Neural progenitor cell (in vitro differentiated cells): ENCODE measurements at regions not wholly inside any gene's neighbourhood (a gene's known extent, or its start where the extent isn't known, plus 50 kb on each side); places are given as distances from the start of the nearest gene placed in this dataset.

Experiments
- DNase-seq: peaks from one replicate; pipeline ENCODE4 v3.0.0-alpha.2; 2016; ENCODE audit warnings: low spot score
- H2AFZ ChIP-seq: fragments of 200-600 bp; sonication (generic); replicated peaks from 2 replicates; pipeline ENCODE4 v1.6.1; 2016; ENCODE audit warnings: antibody characterized with exemption
- H3F3A ChIP-seq: fragments of 200-600 bp; sonication (generic); 2 replicates; pipeline ENCODE4 v1.6.1; 2016; ENCODE audit warnings: antibody characterized with exemption, low read depth
- H3K27ac ChIP-seq: fragments of 200-600 bp; sonication (generic); 2 replicates; pipeline ENCODE4 v1.5.1; 2016; ENCODE audit warnings: mild to moderate bottlenecking
- H3K27me3 ChIP-seq: fragments of 200-600 bp; sonication (generic); 2 replicates; pipeline ENCODE4 v1.6.1; 2016; ENCODE audit warnings: mild to moderate bottlenecking, moderate library complexity
- H3K36me3 ChIP-seq: fragments of 200-600 bp; sonication (generic); 2 replicates; pipeline ENCODE4 v1.5.1; 2016
- H3K4me1 ChIP-seq: fragments of 200-600 bp; sonication (generic); 2 replicates; pipeline ENCODE4 v1.6.1; 2016; ENCODE audit warnings: mixed run types
- H3K4me2 ChIP-seq: fragments of 200-600 bp; sonication (generic); 2 replicates; pipeline ENCODE4 v1.6.1; 2016
- H3K4me3 ChIP-seq: fragments of 200-600 bp; sonication (generic); 2 replicates; pipeline ENCODE4 v1.5.1; 2016
- H3K79me2 ChIP-seq: fragments of 200-600 bp; sonication (generic); 2 replicates; pipeline ENCODE4 v1.6.1; 2016; ENCODE audit warnings: low read depth
- H3K9ac ChIP-seq: fragments of 200-600 bp; sonication (generic); 2 replicates; pipeline ENCODE4 v1.6.1; 2016
- H3K9me3 ChIP-seq: fragments of 200-600 bp; sonication (generic); 2 replicates; pipeline ENCODE4 v1.5.1; 2016; ENCODE audit warnings: low read depth
- H4K20me1 ChIP-seq: fragments of 200-600 bp; sonication (generic); 2 replicates; pipeline ENCODE4 v1.6.1; 2016; ENCODE audit warnings: low read depth
- H3K27ac Mint-ChIP-seq: 3 replicates; pipeline ENCODE4 v1.8.0; 2021; ENCODE audit warnings: mixed read lengths
- H3K27me3 Mint-ChIP-seq: 2 replicates; pipeline ENCODE4 v1.8.0; 2022; ENCODE audit warnings: low read depth, mild to moderate bottlenecking, inconsistent platforms, moderate library complexity, mixed read lengths; ENCODE audit not compliant: insufficient read depth
- H3K36me3 Mint-ChIP-seq: 3 replicates; pipeline ENCODE4 v1.8.0; 2021; ENCODE audit warnings: mixed read lengths
- H3K4me1 Mint-ChIP-seq: 3 replicates; pipeline ENCODE4 v1.8.0; 2021; ENCODE audit warnings: mixed read lengths
- H3K4me3 Mint-ChIP-seq: 3 replicates; pipeline ENCODE4 v1.8.0; 2021; ENCODE audit warnings: mild to moderate bottlenecking, moderate library complexity, mixed read lengths
- H3K9me3 Mint-ChIP-seq: 3 replicates; pipeline ENCODE4 v1.8.0; 2020; ENCODE audit warnings: mixed read lengths
- EZH2 ChIP-seq: fragments of 200-600 bp; sonication (generic); IDR thresholded peaks from 2 replicates; pipeline ENCODE4 v1.6.1; 2017; ENCODE audit warnings: antibody characterized with exemption, mild to moderate bottlenecking, moderate library complexity
- EZH2phosphoT487 ChIP-seq: fragments of 200-600 bp; sonication (generic); IDR thresholded peaks from 2 replicates; pipeline ENCODE4 v1.6.1; 2017; ENCODE audit warnings: antibody characterized with exemption
- TF ChIP-seq, protein P1 (sequence below): fragments of 200-600 bp; sonication (generic); IDR thresholded peaks from 2 replicates; pipeline ENCODE4 v1.5.1; 2017; ENCODE audit warnings: antibody characterized with exemption, mild to moderate bottlenecking

DNA sequence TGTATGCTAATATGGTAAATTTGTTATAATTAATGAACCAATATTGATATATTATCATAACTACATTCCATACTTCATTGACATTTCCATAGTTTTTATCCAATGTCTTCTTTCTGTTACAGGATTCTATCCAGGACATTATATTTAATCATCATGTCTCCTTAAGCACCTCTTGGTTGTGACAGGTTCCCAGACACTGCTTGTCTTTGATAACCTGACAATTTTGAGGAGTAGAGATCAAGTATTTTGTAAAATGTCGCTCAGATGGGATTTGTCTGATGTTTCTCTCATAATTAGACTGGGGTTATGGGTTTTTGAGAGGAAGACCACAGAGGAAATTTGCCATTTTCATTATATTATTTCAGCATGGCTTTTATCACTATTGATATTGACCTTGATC lies 317.4 kb downstream of the PLOD2 start:
- no peak overlapping the region for H3K4me2 ChIP-seq
- H3K4me1 Mint-ChIP-seq, result no peaks in the 10 kb centered on the region
- no peaks in the 10 kb centered on the region for H3K9me3 Mint-ChIP-seq
- no peak overlapping the region for H3K27ac ChIP-seq
- H3K4me3 Mint-ChIP-seq, result no peak overlapping the region
- no peaks in the 10 kb centered on the region for H3K36me3 ChIP-seq
- no peaks in the 10 kb centered on the region for H4K20me1 ChIP-seq
- no peak overlapping the region for H2AFZ ChIP-seq
- H3K36me3 Mint-ChIP-seq, result no peaks in the 10 kb centered on the region
- no peak overlapping the region for H3K9ac ChIP-seq
- H3K4me3 ChIP-seq, result no peak overlapping the region
- no peaks in the 10 kb centered on the region for H3K9me3 ChIP-seq
- H3K4me1 ChIP-seq, result no peaks in the 10 kb centered on the region
- TF ChIP-seq EZH2phosphoT487 (no peak), EZH2 (no peak)
- TF ChIP-seq, protein P1, sequence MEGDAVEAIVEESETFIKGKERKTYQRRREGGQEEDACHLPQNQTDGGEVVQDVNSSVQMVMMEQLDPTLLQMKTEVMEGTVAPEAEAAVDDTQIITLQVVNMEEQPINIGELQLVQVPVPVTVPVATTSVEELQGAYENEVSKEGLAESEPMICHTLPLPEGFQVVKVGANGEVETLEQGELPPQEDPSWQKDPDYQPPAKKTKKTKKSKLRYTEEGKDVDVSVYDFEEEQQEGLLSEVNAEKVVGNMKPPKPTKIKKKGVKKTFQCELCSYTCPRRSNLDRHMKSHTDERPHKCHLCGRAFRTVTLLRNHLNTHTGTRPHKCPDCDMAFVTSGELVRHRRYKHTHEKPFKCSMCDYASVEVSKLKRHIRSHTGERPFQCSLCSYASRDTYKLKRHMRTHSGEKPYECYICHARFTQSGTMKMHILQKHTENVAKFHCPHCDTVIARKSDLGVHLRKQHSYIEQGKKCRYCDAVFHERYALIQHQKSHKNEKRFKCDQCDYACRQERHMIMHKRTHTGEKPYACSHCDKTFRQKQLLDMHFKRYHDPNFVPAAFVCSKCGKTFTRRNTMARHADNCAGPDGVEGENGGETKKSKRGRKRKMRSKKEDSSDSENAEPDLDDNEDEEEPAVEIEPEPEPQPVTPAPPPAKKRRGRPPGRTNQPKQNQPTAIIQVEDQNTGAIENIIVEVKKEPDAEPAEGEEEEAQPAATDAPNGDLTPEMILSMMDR, result no peak
- no peaks in the 10 kb centered on the region for H3K27me3 ChIP-seq
- no peaks in the 10 kb centered on the region for H3K79me2 ChIP-seq
- DNase-seq, result no peak
- H3K27ac Mint-ChIP-seq, result no peak overlapping the region
- peaks cover 2% of the 10 kb centered on the region for H3K27me3 Mint-ChIP-seq
- H3F3A ChIP-seq, result no peaks in the 10 kb centered on the region

DNA sequence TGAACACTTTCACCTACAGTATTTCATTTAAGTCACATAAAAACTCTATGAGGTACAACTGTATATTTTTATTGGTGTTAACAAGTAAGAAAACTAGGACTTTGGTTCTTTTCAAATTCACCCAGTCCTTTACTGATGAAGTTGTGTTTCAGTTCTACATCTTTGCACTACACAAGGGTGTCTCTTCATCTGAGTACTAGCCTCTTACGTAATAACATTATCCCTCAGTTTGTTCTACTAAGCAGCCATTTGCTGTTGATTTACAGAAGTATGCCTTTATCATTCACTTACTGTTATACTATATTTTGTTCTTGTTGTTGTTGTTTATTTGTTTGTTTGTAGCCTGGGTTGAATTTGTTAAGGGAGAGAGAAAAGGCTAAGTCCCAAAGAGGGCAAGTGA lies 311.9 kb downstream of the PLOD2 start:
- Mint-ChIP-seq H3K36me3 (no peaks in the 10 kb centered on the region), H3K4me3 (no peak overlapping the region), H3K27ac (no peak overlapping the region), H3K27me3 (peaks cover 2% of the 10 kb centered on the region), H3K4me1 (no peaks in the 10 kb centered on the region), H3K9me3 (no peaks in the 10 kb centered on the region)
- Histone ChIP-seq H3K4me3 (no peak overlapping the region), H3K4me2 (no peak overlapping the region), H3K9ac (no peak overlapping the region), H3K9me3 (no peaks in the 10 kb centered on the region), H3K36me3 (no peaks in the 10 kb centered on the region), H3K27me3 (no peaks in the 10 kb centered on the region), H3K4me1 (no peaks in the 10 kb centered on the region), H3F3A (no peaks in the 10 kb centered on the region), H3K27ac (no peak overlapping the region), H3K79me2 (no peaks in the 10 kb centered on the region), H4K20me1 (no peaks in the 10 kb centered on the region), H2AFZ (no peak overlapping the region)
- no peak for TF ChIP-seq EZH2phosphoT487
- no peak for TF ChIP-seq EZH2
- TF ChIP-seq, protein P1, result no peak
- no peak for DNase-seq

- Mint-ChIP-seq H3K27ac (no peak overlapping the region), H3K4me1 (no peaks in the 10 kb centered on the region), H3K36me3 (no peaks in the 10 kb centered on the region), H3K27me3 (no peaks in the 10 kb centered on the region), H3K9me3 (no peaks in the 10 kb centered on the region), H3K4me3 (no peak overlapping the region)
- H4K20me1 ChIP-seq, result no peaks in the 10 kb centered on the region
- no peaks in the 10 kb centered on the region for H3F3A ChIP-seq
- DNase-seq, result no peak
- no peak overlapping the region for H3K27ac ChIP-seq
- H3K36me3 ChIP-seq, result no peaks in the 10 kb centered on the region
- no peak overlapping the region for H3K4me3 ChIP-seq
- H3K9me3 ChIP-seq, result no peaks in the 10 kb centered on the region
- no peak for TF ChIP-seq EZH2
- no peak for TF ChIP-seq EZH2phosphoT487
- TF ChIP-seq, protein P1, result no peak
- no peak overlapping the region for H3K9ac ChIP-seq
- no peak overlapping the region for H3K4me2 ChIP-seq
- H2AFZ ChIP-seq, result no peak overlapping the region
- H3K79me2 ChIP-seq, result no peaks in the 10 kb centered on the region
- H3K27me3 ChIP-seq, result no peaks in the 10 kb centered on the region
- no peaks in the 10 kb centered on the region for H3K4me1 ChIP-seq
These were observed 306.5 kb downstream of the PLOD2 start for GRCh38 chr3:145854499-145854898.

DNA sequence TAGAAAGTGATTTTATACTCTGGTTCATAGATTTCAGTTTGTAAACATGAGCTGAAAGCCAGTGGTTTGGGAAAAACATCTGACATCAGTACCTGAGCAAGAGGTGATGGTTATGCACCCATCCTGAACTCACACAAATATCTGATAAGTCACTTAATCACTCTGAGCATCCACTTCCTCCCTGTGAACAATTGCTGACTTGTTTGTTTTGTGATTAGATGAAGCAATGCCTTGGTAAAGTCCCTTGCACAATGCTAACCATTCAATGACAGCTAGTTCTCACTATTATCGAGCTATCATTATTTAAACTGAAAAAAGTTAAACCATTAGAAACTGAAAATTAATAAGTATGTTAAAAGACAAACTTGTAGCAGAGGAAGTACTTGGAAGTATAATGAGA lies 303.0 kb downstream of the PLOD2 start:
- Histone ChIP-seq H3K9me3 (no peaks in the 10 kb centered on the region), H3K79me2 (no peaks in the 10 kb centered on the region), H3K27ac (no peak overlapping the region), H3K9ac (no peak overlapping the region), H3K4me3 (no peak overlapping the region), H2AFZ (no peak overlapping the region), H4K20me1 (no peaks in the 10 kb centered on the region), H3K4me2 (no peak overlapping the region), H3K36me3 (no peaks in the 10 kb centered on the region), H3K27me3 (no peaks in the 10 kb centered on the region), H3K4me1 (no peaks in the 10 kb centered on the region), H3F3A (no peaks in the 10 kb centered on the region)
- no peak for DNase-seq
- H3K27me3 Mint-ChIP-seq, result peaks cover 3% of the 10 kb centered on the region
- H3K9me3 Mint-ChIP-seq, result no peaks in the 10 kb centered on the region
- no peaks in the 10 kb centered on the region for H3K4me1 Mint-ChIP-seq
- H3K4me3 Mint-ChIP-seq, result no peak overlapping the region
- TF ChIP-seq, protein P1, result no peak
- TF ChIP-seq EZH2phosphoT487, result no peak
- TF ChIP-seq EZH2, result no peak
- H3K36me3 Mint-ChIP-seq, result no peaks in the 10 kb centered on the region
- no peak overlapping the region for H3K27ac Mint-ChIP-seq
